AG04450 (cell line): ENCODE measurements at regions not wholly inside any gene's neighbourhood (a gene's known extent, or its start where the extent isn't known, plus 50 kb on each side); places are given as distances from the start of the nearest gene placed in this dataset.

ENCODE experiments used
- CTCF ChIA-PET: fragments of 300-600, 350-600 bp; formaldehyde crosslinking; extraction: SDS; loops from one replicate; lab custom pipeline; 2022; ENCODE audit warnings: antibody characterized with exemption, inconsistent platforms; lab: Charles Lee
- POLR2A ChIA-PET: fragments of 350-600 bp; formaldehyde crosslinking; extraction: SDS; loops from one replicate; lab custom pipeline; 2021; ENCODE audit warnings: antibody characterized with exemption, inconsistent platforms; lab: Yijun Ruan, JAX
- DNase-seq: peaks from one replicate; pipeline ENCODE4 v3.0.0-alpha.2; 2011; ENCODE audit warnings: low read depth, low spot score
- H3K27ac ChIP-seq: one replicate; pipeline ENCODE4 v1.5.1; 2012; ENCODE audit warnings: low read depth, low read length, control low read depth
- H3K27me3 ChIP-seq: one replicate; pipeline ENCODE4 v1.6.0; 2012; ENCODE audit warnings: low read length; ENCODE audit not compliant: control insufficient read depth, insufficient read depth
- H3K4me3 ChIP-seq: 2 replicates; pipeline ENCODE4 v1.5.1; 2011; ENCODE audit warnings: mild to moderate bottlenecking, low read depth, low read length, control low read depth
- H3K9me3 ChIP-seq: 2 replicates; pipeline ENCODE4 v1.5.1; 2012; ENCODE audit warnings: low read length; ENCODE audit not compliant: control insufficient read depth, insufficient read depth
- CTCF ChIP-seq: IDR thresholded peaks from 2 replicates; pipeline ENCODE4 v1.5.1; 2011; ENCODE audit warnings: low read depth, low read length, control low read depth, inconsistent platforms

DNA sequence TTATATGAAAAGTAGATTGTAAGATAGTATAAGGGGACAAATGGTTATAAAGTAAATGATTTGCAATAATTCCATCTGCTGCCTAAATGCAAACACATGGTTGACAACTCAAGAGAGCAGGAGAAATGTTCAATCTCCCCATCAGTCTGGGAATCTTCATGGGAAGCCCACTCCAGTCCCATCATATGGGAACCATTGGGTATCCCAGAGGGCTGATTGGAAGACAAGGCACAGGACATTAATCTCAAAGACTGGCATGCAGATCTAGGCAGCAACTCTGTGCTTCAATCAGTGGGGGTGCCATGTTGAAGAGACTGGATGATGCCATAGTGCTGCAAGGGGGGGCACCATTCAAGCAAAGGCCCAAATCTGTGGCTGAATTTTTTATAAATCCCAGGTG is 193.1 kb upstream of the PDE4D start:
- no peak for DNase-seq
- ChIA-PET POLR2A (no interaction called here), CTCF (no interaction called here)
- Histone ChIP-seq H3K4me3 (no peak overlapping the region), H3K9me3 (peaks cover 2% of the 10 kb centered on the region), H3K27ac (no peak overlapping the region), H3K27me3 (no peaks in the 10 kb centered on the region)
- no peak for TF ChIP-seq CTCF

DNA sequence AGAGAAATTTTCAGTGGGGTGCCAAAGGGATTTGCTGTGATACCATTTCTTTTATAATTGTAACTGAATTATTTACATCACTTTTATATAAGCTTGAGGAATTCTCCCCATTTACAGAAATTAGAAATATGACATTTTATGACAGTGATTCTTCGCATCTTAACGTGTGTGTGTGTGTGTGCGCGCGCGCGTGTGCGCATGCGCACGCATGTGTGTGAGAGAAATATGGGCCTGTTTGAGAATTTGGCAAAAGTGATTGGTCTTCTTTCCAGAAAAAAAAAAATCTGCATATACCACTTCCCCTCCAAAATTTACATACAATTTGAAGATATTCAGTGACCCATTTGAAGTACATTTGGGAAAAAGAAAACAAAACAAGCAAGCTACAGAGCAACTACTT is 190.7 kb upstream of the PDE4D start:
- no peaks in the 10 kb centered on the region for H3K27me3 ChIP-seq
- ChIA-PET CTCF (no interaction called here), POLR2A (no interaction called here)
- H3K4me3 ChIP-seq: no peak overlapping the region
- H3K9me3 ChIP-seq: peaks cover 2% of the 10 kb centered on the region
- no peak overlapping the region for H3K27ac ChIP-seq
- no peak for TF ChIP-seq CTCF
- DNase-seq: no peak

GRCh38 chr5:60077292-60077691 is 183.8 kb upstream of the PDE4D start:
- TF ChIP-seq CTCF: no peak
- POLR2A ChIA-PET: no interaction called here
- Histone ChIP-seq H3K27me3 (no peaks in the 10 kb centered on the region), H3K4me3 (no peak overlapping the region), H3K27ac (no peak overlapping the region), H3K9me3 (peaks cover 11% of the 10 kb centered on the region)
- DNase-seq: no peak
- CTCF ChIA-PET: no interaction called here

- Histone ChIP-seq H3K27me3 (no peaks in the 10 kb centered on the region), H3K27ac (no peak overlapping the region), H3K4me3 (no peak overlapping the region), H3K9me3 (peaks cover 11% of the 10 kb centered on the region)
- DNase-seq: no peak
- POLR2A ChIA-PET: no interaction called here
- no peak for TF ChIP-seq CTCF
- CTCF ChIA-PET: no interaction called here
These were observed 183.2 kb upstream of the PDE4D start for GRCh38 chr5:60076746-60077145.

DNA sequence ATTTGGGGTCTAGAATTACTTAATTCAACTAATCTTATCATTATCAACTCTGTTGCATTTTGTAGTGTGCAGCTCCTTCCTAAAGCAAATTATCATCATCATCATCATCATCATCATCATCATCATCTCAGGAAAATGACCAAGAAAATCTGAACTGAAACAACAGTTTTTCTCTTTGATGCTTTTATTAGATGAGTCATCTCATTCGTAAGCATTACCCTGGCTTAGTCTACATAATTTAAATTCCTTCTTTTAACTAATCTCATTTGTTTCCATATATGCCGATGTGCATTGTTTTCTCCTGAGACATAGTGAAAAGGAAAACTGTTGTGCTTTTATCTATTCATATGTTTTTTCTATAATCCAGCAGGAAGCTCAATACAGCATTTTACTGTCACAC is 173.0 kb upstream of the PDE4D start:
- Histone ChIP-seq H3K9me3 (no peaks in the 10 kb centered on the region), H3K4me3 (no peak overlapping the region), H3K27me3 (no peaks in the 10 kb centered on the region), H3K27ac (no peak overlapping the region)
- POLR2A ChIA-PET: no interaction called here
- TF ChIP-seq CTCF: no peak
- DNase-seq: no peak
- CTCF ChIA-PET: no interaction called here
